NCI-H2171 treated with DMSO at 0.1 percent for 48 hours (cell line): ENCODE measurements at regions not wholly inside any gene's neighbourhood (a gene's known extent, or its start where the extent isn't known, plus 50 kb on each side); places are given as distances from the start of the nearest gene placed in this dataset.

Experiments used
- DNase-seq: peaks from one replicate; lab custom pipeline; 2025; lab: John Stamatoyannopoulos, UW

DNA sequence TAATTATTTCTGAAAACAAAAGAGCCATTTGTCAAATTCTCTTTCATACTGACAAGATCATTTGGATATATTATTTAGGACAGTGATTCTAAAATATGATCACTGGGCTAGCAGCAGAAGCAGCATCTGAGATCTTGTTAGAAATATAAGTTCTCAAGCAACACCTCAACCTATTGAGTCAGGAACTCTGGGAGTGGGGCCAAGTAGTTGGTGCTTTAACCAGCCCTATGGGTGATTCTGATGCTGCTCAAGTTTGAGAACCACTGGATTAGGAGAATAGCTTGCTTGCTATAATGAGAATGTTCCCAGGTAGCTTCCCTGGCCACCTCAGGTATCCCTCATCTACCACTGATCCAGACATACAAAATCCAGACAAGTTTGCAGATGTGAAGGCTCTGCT is 466.9 kb upstream of the CELF4 start:
- no peak for DNase-seq

DNA sequence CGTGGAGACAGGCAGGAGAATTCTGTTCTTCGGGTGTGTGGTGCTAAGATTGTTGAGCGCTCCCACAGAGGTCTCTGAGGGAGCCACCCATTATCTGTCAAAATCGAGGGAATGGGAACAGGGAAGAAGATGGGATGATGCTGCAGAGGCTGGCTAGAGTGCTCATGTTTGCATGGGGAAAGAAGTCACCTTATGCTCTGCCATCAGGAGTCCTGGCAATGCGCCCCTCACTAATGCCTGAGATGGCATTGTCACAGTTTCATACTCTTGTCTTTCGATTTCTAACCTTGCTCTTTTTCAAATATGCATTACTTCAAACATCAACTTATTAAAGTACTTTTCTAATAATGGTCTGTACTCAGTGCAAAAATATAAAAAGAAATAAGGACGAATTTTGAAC is 463.3 kb upstream of the CELF4 start:
- DNase-seq = no peak

DNA sequence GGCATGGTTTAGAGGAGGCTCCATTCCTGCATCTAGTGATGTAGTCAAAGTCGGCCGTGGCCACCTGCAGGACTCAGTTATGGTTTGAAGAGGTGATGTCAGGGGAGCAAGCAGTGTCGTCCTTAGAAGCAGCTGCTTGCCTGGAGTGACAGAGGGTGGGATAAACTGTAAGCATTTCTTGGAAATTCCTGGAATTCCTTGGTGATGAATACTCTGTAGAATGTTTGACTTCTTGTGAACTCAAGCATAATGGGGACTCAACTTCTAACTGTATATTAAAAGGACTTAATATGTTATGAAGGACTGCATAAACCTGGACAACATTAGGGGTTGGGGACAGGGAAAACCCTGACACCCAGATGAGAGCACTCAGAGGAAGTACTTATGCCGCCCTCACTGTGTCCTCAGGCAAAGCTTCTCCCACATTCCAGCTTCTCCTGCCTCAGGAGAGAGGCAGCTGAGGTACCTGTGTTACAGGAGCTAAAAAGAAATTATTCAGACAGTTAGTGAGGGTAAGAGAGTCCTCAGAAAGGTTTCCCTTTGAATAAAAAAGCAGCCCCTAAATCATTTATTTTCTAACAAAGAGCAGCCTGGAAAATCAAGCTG is 459.9 kb upstream of the CELF4 start:
- DNase-seq = no peak

DNA sequence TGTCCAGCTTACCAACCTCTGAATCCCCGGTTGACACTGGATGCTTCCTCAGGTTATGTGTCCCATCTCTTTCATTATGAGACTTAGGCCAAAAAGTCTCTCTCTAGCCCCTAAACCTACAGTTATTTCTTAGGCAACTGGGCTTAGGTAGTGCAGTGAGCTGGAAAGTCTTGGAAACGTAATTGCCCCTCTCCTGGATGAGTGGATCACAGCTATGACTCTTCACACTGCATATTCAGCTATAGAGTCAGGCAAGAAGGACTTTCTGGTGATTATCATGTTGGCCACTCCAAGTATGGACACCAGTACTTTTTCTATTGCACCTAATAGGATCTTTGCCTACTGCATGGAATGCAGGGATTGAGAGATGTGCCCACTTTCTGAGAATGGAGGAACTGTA is 458.3 kb upstream of the CELF4 start:
- no peak for DNase-seq

DNA sequence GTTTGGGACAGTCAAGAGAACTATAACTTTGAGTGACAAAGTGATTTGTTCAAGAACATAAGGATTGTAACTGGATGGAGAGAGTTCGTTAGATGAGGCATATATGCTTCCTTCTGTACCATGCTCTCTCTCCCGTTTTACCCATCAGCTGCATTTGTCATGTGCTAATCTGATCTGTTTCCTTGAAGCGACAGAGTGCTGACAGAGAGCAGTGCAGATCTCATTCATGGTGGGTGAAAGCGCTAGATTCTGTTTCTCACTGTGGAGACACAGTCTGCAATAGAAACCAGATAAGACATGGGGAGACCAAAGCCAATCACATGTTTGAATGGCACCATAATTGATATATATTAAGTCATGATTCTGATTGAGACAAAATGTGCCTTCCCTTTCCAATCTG is 456.6 kb upstream of the CELF4 start:
- no peak for DNase-seq

DNA sequence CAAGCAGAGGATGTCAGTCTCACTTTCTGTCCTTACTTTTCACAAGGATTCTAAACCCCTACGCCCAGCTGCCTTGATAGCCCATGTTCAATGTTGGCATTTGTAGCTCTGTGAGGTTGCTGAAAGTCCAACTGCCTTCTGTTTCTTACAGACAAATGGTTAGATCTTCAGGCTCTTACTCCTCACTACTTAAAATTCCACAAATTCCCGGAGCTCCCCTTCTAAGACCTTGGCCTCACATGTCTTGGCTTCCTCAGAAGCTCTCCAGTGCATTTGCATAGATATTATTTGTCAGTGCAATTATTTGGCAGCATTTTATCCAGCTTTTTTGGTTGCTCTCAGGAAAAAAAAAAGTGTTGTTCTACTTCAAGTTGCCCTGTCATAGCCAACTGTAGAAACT is 453.7 kb upstream of the CELF4 start:
- DNase-seq = no peak

DNA sequence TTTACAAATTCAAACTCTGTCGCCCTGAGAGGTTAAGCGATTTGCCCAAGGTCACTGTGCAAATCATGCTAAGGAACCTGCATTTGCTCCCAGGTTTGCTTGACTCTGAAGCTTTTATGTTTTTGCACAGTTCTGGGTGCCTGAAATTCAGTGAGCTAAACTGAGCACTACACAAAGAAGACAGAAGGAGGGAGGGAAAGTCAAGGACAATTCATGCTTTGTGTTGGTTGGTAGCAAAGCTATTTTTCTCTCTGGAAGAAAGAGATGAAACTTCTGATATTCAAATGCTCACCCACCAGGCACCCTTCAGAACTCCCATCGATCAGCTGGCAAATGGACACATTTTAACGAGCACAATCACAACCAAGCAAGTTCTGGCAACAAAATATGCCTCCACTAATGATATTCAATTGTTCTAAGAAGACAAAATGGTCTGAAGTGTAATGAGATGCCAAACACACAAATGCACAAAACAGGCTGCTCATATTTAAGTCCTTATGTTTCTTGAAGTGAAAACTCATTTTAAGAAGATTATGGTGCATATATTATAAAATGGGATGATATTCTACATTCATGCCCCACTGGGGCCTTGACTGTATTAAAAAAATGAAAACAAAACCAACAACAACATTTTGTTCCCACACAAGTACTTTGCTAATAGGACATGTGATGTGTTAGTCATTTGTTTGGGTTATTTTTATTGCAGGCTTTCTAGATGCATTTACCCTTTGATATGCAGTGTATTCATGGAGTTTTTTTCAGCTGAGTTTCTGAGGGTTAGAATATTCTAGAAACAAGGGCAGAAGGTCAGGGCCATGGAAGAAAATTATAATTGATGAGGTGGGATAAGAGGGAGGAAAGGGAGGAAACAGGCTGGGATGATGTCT is 445.6 kb upstream of the CELF4 start:
- DNase-seq = no peak

DNA sequence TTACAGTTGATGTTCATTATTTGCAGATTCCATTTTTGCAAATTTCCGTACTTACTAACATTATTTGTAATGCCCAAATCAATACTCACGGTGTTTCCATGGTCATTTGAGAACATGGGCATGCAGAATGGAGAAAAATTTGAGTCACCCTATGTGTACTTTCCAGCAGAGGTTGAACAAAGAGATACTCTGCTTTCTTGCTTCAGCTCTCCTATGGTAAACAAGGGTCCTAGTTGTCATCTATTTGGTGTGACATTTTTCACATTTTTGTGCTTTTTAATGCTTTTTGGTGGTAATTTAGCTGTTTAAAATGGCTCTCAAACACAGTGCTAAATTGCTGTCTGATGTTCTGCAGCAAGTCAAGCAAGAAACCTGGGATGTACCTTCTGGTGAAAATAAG is 444.4 kb upstream of the CELF4 start:
- no peak for DNase-seq

DNA sequence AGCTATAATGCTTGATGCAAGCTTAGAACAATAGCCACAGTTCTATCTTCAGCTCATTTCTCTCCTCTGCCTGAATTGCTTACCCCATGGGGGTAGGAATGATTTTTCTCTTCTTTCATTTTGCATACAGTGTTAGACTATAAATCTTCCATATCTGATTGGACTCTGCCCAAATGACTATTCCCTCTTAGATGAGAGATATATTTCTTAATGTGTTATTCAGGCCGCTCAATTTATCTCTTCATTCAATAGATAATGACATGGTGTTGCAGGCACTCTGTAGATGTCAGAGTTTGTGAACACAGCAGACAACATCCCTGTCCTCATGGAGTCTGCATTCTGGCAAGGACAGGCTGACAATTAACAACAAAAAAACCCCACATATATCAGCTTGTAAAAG is 443.7 kb upstream of the CELF4 start:
- DNase-seq = no peak

DNA sequence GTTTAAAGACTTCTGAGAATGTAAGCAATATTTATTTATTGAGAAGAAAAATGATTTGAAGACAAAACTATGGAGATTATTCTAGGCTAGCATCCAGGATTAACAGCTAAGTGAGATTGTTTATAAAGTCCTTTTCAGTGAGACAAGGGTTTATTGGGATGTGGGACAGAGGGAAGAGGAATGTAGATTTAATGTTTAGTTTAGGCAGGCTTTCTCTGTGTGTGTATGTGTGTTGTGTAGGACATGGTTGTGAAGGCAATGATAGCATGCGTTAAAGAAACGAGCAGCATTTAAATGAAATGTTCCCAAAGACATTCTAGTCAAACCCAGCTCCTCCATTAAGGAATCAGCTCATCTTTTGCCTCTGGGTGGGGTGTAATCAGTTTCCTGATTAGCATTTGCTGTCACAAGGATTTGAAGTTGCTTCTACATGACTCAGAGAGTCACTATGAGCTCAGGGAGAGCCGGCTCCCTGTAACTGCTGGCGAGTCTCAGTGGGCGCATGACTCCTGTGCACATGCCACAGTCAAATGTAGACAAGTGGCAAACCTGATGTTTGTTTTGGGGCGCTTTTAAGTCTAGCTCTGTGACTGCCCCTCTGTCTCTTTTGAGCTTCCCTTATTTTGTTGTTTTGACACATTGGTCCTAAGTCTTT is 442.2 kb upstream of the CELF4 start:
- no peak for DNase-seq

DNA sequence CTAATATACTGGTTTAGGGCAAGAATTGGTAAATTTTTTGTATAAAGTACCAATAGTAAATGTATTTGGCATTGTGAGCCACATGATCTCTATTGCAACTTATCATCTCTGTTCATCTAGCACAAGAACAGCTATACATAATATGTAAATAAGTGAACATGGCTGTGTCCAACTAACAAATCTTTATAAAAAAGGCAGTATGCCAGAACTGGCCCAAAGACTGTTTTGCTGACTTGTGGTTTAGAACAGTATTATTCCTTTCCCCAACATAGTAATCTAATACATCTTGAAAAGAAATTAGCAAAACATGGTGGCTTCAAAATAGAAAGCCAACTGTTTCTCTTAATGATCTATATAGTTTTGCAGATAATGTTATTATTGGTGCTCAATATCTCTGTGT is 441.4 kb upstream of the CELF4 start:
- no peak for DNase-seq

DNA sequence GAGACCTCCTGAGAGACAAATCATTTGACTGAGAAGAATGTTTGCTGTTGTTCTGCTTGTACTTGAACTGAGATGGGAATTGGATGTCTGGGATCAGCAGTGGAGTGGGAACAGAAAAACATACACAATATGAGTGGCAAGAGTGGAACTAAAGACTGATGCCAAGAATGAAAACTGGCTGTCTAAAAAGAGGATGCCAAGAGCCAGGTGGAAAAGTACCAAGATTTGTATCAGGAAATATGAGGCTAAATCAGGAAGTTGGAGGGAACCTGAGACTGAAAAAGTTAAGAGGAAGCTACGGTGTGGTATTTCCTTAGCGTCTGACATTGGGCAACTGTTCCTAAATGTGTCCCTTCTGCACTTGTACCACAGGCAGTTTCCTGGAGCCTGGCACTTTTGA is 440.9 kb upstream of the CELF4 start:
- no peak for DNase-seq

DNA sequence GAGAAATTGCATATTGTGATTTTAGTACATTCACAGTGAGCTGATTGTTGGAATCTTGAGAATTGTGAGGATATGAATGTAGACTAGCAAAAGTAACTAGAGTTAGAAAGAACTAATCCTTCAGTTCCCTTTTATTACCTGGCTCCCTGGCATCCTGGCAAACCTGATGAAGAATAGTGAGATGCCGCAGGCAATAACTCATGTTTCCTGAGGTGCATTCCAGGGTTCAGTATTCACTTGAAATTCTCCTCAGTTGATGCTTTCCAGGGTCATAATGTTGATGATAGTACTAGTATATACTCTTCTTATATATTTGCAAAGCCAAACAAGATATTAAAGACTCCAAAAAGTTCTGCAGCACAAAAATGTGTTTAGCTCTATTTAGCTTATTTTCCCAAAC is 432.1 kb upstream of the CELF4 start:
- DNase-seq = no peak

DNA sequence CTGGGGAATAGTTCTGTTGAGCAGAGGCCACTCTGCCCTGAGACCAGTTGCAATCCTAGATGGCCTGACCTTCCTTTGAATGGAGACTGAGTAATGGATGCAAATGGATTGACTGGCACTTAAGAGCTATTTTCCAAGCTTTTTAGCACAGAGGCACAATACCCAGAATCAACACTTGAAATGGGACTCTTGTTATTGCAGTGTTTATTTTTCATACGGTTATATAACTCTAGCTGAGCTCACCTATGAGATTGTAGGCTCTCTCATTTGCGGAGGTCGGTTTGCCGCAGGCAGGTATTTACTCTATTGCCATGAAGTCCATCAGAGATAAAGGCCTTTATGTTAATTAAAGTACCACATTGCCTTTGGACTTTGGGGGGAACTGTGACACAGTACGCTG is 422.3 kb upstream of the CELF4 start:
- DNase-seq = no peak

DNA sequence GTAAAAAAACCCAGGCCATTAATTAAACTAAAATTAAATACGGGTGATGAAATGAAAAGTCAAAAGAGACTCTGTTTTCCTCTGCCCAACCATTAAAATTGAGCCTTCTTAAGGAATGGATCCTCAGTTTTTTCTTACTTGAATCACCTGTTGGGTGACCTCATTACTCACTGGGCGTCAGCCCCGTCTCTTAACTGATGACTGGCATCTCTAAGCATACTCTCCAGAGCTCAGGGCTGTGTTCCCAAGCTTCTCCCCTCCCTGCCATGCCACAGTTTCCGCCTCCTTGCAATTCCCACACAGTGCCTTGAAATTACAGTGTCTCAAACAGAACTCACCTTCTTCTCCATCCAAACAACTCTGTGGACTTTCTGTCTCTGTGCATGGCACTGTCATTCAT is 421.1 kb upstream of the CELF4 start:
- no peak for DNase-seq

DNA sequence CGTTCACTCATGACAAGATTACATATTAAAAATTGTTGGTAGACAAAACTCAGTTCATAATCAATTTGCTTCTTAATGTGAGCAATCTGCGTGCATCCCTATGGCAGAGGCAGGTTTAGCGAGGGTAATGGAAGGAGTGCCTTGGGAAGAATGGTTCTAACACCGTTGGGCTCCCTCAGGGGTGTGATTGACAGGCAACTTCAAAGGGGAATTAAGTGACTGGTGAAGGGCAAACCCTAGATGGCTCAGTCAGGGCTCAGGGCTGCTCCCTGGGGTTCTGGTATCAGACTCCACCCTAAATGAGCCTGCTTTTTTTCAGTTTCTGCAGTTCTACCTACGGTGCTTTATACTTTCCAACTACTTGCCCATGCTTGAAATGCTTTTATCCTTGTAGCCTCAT is 419.5 kb upstream of the CELF4 start:
- no peak for DNase-seq

DNA sequence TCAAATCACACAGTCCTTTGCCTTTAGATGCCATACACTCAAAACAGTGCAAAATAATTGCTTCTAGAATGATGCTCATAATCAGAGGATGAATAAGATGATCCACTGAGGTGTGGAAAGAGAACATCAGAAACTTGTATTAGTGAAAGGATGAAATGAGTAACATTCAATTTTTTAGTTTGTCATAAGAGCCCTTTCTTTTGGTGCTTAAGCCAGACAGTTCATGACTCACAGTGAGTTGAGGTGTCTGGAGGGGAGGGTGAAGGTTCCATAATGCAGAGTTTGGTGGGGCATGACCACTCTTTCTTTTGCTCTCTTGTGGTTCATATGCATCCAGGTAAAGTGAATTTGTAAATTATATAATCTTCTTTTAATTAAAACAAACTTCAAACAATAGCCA is 415.0 kb upstream of the CELF4 start:
- no peak for DNase-seq

DNA sequence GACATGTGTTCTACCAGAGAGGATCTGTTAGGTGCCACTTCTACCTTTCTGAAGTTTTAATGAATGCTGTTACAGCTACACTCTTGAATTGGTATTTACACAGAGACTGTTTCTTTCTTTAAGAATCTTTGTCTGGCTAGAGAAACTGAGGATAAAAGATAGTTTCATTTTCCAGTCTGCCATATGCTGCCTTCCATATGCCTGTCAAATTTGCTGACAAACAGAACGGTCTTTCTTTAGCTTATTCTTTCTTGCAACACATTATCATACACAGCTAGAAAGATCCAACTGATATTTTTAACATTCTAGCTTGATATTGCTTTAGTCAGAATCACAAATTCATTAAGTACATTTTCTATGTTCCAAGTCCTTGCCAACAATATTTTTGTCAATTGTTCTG is 409.8 kb upstream of the CELF4 start:
- peak; percentile 8 for DNase-seq

DNA sequence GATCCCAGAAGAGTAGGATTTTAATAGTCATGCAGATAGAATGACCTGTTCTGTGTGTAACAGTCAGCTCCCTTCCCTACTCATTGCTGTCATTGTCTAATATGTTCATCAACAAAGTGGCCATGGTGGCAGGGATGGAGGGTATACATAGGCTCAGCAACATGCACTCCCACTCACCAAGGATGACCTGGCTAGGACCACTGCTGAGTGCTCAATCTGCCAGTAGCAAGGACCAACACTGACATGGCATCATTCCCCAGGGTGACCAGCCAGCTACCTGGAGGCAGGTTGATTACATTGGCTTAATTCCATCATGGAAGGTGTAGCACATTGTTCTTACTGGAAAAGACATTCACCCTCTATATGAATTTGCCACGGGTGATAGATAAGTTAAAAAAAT is 401.7 kb upstream of the CELF4 start:
- DNase-seq = no peak

DNA sequence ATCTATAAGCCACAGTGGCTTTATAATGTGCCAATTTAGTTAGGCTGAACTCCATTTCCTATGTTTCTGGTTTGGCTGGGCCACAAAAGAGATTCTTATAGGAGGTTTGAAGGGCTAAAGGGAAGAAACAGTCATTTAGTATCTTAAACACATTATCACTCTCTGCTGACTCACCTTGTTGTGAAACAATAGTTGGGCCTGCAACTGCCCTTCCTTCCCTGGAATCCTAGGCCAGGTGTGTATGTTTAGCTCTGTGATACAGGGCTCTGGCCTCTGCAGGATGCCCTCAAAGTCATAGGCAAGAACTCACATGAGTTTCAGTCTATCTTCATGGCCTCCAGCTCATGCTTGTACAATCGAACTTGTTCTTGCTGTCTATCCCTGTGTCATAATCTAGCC is 400.0 kb upstream of the CELF4 start:
- DNase-seq = no peak

DNA sequence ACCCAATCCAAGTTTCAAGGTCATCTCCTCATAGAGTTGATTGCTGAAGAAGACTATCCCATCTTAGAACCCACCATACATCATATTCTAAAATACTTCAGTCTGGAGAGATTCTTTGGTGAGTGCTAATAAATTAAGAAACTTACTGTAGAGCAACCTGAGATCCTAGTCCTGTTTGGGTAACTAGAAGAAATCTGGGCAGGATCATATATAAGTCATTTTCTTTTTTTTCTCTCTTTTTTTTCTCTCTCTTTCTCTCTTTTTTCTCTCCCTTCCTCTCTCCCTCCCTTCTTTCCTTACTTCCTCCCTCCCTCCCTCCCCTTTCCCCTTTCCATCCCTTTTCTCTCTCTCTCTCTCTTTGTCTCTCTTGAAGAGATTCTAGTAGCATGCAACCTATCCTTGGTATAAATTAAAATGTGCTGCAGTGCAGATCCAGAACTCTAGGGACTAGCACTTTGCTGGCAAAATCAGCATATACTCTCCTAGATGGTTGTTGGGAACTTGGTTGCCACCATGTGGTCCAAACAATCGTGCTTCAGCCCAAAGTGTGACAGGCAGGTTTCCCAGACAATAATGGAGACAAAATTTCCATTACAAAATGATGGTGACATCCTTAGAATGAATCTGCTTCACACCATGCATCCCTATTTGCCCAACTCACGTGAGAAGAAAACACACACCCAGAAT is 399.4 kb upstream of the CELF4 start:
- DNase-seq = no peak

DNA sequence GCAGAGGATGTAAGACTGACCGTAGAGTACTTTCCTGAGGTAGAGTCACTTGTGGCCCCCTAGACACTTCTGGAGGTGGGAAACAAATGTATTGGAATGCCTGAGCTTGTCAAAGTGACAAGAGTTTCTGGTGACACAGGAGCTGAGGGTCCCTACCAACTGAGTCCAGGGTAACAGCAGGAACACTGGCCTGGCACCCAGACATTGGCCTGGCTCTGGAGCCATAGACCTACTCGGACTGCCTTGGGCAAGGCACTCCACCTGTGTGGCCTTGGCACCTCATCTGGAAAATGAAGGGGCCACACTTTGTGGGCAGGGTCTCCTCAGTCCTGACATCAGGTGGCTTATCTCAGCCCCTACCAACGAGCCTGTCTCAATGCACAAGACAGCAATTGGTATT is 398.2 kb upstream of the CELF4 start:
- DNase-seq = no peak
